ELF-1 (cell line): ENCODE measurements at regions not wholly inside any gene's neighbourhood (a gene's known extent, or its start where the extent isn't known, plus 50 kb on each side); places are given as distances from the start of the nearest gene placed in this dataset.

Experiments
- DNase-seq: peaks from one replicate; pipeline ENCODE4 v3.0.0-alpha.2; 2016; ENCODE audit warnings: low read depth, low spot score

DNA sequence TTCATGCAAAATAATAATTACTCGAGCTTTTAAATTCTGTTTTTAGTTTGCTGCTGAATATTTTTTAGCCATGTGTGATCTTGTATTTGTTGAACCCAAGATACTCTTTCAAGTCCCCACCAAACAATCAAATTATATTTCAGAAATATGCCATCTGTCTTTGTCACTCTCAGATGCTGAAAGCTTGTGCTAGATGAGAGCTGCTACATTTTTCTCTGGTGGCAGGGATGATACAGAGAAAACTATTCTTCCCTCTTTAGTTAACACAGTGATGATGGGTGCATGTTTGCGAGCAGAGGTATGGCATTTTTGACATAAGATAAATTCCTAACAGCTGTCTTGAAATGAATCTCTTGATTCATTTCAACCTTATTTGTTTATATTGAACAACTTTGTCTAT, 100.6 kb upstream of the NPHP3 start:
- no peak for DNase-seq

DNA sequence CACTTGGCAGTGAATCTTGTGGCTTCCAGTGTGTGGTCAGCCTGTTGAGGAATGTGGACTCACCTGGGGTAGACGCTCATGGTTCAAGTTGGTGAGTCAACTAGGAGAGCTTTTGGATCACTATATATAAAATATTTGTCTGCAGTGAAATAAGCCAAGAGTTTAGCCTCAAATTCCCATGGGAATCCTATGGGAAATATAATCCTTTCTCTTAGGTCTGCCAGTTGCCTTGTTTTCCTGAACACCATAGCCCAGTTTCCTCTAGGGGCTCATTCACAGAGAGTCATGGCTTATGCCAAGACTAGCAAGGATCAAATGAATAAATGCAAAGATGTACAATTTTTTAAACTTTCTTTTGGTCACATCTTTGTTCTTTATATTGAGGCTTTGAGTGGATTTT, 100.1 kb upstream of the NPHP3 start:
- no peak for DNase-seq

DNA sequence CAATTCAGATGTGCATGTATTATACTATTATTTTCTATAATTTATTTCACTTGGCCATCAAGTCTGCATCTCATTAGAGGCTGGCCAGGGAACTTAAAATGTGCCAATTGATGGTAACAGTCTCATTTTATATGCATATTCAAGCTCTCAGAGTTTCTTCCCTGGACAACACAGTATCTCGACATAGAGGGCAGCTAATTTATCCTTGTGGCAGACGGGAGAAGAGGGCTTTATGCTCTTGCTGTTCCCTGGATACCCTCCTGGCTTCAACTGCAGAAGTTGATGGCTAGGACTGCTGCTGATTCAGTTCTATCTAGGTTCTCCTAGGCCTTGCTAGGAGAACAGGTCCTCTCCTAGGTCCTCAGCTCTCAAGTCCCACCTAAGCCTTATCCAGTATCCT, 99.1 kb upstream of the NPHP3 start:
- no peak for DNase-seq

DNA sequence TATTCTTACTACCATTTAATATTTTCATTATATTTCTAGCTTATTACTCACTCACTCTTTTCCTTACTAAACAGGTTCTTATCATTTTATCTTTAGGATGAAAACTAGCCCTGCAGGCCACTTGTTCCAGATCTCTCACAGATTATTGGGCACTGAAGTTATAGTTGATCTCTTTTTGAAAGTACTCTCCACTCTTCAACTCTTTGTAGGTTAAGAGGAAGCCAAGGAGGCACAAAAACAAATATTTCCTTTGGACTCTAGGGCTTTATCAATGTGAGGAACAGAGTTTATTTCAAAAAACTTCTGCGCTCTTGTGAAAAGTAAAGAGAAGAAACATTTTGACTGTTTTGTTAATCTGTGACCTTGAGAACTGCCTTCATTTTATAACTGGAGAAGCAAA, 96.0 kb upstream of the NPHP3 start:
- DNase-seq = no peak

DNA sequence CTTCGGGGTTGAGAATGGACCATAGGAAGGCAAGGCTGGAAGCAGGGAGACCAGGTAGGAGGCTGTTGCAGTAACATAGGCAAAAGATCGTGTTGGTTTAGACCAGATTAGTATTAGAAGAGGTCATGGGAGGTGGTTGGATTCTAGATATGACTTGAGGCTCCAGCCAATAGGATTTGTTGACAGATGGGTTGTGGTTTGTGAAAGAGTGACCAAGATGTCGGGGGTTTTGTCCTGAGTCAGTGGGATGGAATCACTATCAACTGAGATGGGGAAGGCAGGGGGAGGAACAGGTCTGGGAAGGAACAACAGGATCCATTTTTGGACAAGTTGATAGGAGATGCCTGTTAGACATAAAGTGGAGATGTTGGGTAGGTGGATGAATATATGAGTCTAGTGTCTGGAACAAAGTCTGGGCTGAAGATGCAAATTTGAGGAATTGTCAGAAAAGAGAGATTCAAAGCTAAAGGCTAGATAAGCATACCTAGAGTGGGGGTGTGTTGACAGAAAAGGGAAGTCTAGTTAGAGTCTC, 95.5 kb upstream of the NPHP3 start:
- no peak for DNase-seq

DNA sequence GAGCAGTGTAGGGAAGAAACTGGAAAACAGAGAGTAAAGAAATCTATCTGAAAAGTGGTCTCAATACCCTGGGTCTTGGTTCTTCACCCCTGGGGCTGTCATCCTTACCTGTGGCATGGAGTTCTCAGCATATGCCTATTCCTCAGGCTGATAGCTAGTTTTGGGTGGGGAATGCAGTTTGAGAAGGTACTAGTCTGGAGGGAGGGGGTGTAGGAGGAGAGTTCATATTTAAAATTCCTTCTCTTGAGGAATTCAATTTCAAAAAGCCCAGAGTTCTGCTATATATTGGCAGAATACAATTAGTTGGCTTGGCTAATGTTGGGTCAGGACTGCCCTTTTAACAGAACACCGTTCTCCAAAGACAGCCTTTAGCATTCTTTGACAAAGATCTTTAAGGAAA, 82.9 kb upstream of the NPHP3 start:
- DNase-seq = no peak

DNA sequence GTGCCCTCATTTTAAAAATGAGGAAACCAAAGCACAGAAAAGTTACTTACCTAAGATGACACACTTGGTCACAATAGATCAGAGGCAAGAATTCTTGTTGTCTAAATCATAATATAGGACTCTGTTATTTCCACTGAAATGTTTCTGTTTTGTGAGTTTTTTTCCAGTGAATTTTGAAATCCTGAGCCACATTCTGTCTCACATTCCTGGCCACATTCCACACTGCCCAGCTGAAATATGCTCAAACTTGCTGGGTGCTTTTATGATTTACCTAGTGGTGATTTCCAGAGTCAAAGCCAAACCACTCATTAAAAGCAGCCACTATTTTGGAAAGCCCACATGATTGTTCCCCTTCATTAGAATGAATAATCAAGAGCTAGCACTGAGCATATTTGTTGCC, 82.3 kb upstream of the NPHP3 start:
- no peak for DNase-seq

DNA sequence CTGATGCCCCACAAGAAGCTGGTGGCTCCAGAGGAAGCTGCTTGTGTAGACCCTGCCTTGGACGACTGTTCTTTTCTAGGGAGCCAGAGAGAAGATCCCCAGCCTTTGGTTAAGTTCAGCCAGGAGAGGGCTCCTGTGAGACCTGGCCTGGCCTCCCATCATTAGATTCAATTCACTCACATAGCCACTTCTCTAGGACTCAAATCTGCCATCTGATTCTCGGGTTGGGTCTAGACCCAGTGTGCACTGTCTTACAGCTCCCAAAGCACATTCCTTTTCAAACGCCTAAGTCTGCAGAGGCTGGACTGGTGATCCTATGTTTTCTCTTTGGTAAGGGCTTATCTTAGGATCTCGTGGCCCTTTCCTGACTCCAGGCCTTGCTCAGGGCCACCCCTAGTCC, 81.7 kb upstream of the NPHP3 start:
- peak; percentile 55 for DNase-seq

DNA sequence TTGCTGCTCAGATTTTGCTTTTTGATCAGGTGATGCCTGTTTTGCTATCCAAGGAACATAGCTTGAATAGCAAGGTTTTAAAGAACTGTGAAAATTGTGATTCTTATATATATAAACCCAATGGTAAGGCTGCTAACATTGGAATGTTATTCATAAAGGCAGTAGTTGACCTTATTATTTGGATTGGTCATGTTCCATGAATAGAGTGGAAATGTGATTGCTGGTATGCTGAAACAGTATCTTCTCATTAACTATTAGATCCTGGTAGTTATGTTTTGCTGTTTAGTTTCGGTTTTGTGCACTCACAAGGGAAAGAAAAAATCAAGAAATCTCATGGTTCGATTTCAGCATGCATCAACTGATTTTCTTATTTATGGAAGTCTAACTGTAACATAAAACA, 78.7 kb upstream of the NPHP3 start:
- no peak for DNase-seq

DNA sequence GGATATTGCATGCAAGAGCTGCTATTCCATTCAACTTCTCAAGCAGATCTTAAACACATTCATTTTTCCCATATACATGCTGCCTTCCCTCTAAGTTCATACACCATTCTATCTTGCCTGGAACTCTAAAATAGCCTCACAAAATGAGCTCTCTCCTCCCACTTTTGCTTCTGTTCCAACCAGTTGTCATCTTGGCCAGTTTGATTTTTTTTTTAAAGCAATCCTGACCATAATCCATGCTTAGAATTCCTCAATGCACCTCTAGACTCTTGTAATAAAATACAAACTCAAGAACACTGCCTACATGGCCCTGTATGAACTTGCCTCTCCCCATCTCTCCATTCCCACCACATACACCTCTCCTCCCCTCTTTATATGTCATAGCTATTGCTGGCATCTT, 68.6 kb upstream of the NPHP3 start:
- DNase-seq = no peak

DNA sequence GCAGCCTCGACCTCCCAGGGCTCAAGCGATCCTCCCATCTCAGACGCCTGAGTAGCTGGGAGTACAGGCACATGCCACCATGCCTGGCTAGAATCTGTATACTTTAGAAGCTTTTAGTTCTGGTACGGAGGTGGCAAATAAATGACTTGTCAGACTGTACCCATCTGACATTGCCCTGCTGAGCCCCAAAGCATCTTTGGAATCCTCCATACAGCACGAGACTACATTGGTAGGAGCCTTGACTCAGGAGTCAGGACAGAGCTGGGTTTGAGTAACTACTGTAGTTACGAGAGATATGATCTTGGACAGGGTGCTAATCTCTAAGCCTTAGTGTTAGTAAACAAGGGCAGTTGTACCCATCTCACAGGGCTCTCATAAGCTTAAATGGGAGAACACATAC, 67.8 kb upstream of the NPHP3 start:
- DNase-seq = no peak

DNA sequence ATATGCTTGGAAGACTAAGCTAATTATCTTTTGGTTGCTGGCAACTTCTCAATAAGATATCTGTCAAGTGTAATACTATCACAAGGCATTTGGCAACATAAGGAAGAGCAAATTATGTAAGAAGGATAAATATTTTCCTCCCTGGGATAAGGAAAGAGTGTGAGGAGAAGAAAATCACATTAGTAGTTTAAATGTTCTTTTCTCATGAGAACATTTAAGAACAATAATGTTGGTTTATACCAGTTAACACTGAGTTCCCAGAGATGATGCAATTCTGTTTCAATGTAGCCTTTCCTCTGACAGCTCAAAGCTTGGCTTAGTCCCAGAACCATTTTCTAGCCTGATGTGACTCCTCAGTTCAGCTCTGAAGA, 66.1 kb upstream of the NPHP3 start:
- DNase-seq = no peak

DNA sequence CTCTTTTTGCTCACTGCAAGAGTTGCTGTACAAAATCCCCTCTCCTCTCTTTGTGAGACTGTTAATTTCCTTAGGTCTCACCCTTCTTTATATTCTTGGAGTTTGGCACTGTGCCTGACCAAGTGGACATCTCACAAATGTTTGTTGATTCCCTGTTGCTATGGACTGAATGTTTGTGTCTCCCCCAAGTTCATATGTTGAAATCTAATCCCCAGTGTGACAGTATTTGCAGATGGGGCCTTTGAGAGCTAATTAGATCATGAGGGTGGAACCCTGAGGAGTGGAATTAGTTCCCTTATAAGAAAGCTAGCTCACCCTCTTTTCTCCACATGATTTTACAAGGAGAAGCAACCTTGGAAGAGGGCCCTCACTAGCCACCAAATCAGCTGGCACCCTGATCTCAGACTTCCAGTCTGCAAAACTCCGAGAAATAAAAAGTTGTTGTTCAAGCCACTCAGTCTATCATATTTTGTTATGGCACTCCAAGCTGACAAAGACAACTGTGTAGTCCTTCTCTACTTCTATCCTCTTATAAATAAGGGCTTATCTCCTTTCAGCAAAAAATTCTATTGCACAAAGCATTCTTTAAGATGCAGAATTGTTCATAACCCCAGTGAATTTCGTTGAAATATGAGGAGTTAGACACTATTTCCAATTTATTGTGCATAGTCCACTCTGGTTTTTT, 65.5 kb upstream of the NPHP3 start:
- no peak for DNase-seq

DNA sequence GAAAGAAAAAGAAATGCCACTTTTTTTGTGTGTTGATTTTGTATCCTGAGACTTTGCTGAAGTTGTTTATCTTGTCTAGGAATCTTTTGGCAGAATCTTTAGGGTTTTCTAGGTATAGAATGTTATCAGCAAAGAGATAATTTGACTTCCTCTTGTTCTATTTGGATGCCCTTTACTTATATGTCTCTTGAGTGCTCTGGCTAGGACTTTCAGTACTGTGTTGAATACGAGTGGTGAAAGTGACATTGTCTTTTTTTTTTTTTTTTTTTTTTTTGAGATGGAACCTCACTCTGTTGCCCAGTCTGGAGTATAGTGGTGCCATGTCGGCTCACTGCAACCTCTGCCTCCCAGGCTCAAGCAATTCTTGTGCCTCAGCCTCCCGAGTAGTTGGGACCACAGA, 64.7 kb upstream of the NPHP3 start:
- no peak for DNase-seq

DNA sequence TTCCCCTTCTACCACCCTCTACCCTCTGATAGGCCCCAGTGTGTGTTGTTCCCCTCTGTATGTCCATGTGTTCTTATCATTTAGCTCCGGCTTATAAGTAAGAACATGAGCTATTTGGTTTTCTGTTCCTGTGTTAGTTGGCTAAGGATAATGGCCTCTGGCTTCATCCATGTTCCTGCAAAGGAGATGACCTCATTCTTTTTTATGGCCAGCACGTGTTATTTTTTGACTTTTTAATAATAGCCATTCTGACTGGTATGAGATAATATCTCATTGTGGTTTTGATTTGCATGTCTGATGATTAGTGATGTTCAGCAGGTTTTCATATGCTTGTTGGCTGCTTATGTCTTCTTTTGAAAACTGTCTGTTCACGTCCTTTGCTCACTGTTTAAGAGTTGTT, 63.1 kb upstream of the NPHP3 start:
- DNase-seq = no peak

DNA sequence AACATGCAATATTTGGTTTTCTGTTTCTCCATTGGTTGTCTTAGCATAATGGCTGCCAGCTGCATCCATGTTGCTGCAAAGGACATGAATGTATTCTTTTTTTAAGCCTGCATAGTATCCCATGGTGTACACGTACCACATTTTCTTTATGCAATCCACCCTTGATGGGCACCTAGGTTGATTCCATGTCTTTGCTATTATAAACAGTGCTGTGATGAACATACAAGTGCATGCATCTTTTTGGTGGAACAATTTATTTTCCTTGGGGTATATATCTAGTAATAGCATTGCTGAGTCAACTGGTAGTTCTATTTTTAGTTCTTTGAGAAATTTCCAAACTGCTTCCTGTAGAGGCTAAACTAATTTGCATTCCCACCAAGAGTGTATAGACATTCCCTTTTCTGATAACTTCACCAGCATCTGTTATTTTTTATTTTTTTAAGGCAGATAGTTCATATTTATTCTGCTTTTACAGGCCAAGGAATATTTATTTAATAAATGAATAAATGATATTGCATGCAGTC, 62.4 kb upstream of the NPHP3 start:
- DNase-seq = no peak

DNA sequence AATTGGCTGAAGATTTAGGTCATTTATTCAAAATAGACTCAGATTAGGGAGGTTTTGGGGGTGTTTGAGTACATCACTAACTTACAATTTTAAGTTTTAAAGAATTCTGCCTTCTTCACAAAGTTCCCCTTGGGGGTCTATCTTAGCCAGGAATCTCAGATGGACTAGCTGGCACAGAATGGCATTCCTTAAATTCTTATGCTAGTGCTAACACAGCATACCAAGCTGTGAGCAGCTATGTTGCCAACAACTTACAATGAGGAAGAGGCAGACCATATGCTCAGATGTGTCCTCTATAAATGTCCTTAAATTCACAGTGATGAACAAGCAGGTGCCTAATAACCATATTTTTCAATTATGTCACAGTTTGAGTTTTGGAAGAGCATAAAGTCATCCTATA, 60.9 kb upstream of the NPHP3 start:
- DNase-seq = no peak

DNA sequence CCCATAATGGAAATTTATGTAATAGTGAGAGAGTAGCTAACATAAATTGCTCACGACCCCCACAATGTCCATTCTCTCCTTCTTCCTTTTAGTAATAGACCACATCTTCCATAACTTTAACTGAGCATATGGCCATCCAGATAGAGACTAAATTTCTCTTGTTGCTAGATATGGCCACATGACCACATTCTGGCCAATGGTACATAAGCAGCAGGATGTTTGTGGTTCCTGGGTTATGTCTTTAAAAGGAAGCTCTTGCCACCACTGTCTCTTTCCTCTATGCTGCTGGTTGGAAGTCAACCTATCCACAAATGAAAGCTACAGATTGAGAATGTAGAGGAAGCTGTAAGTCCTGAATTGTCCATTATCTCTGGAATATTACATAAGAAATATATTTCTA, 59.7 kb upstream of the NPHP3 start:
- DNase-seq = no peak

DNA sequence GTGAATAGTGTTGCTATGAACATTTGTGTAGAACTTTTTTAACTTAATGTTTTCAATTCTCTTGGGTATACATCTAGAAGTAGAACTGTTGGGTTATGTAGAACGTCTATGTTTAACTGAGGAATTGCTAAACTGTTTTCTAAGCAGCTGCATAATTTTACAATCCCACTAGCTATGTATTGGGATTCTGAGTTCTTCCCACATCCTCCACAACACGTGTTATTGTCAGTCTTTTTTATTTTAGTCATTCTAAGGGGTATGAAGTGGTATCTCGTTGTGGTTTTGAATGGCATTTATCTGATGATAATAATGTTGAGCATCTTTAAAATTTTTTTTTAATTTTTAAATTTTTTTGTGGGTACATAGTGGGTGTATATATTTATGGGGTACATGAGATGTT, 55.0 kb upstream of the NPHP3 start:
- DNase-seq = no peak

DNA sequence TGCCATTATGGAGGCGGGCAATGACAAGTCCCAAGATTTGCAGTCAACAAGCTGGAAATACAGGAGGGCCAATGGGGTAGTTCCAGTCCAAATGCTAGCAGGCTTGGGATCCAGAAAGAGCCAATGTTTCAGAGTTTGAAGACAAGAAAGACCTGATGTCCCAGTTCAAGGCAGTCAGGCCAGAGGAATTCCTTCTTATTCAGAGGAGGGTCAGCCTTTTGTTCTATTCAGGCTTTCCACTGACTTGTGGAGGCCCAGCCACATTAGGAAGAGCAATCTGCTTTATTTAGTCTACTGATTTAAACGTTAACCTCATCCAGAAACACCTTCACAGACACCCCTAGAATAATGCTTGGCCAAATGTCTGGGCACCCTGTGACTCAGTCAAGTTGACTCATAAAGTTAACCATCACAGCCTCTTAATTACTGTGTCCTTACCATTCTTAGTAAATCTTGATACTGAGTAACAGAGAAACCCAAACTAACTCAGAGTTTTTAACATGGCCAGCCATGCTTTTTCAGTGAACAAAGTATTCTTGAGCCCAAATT, 50.9 kb upstream of the NPHP3 start:
- peak; percentile 45 for DNase-seq

DNA sequence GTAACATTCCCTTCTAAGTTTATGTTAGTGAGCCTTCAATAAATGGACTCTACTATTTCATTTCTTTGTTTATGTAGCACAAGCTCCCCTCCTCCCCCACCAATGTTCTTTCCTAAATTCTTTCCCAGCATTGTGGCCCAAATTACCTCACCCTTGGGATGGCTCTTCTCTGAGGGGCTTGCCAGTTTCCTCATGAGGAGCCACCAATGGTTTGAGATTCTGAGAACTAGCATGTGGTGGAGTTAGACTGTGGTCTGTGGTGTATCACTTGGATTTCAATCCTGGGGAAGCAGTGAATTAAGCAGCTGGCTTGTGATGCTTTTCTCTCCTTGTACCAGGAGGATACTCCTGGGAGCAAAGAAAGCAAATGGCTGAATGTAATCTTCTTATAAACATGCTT, 50.0 kb upstream of the NPHP3 start:
- no peak for DNase-seq
